Skeletal muscle satellite cell (primary cell): ENCODE measurements at regions not wholly inside any gene's neighbourhood (a gene's known extent, or its start where the extent isn't known, plus 50 kb on each side); places are given as distances from the start of the nearest gene placed in this dataset.

Source experiments
- H3K27me3 ChIP-seq: 2 replicates; pipeline ENCODE4 v1.7.0; 2013; ENCODE audit warnings: low read length; ENCODE audit not compliant: control insufficient read depth, insufficient read depth
- H3K36me3 ChIP-seq: 2 replicates; pipeline ENCODE4 v1.7.0; 2013; ENCODE audit warnings: mild to moderate bottlenecking, control low read depth, low read length; ENCODE audit not compliant: insufficient read depth
- H3K4me1 ChIP-seq: 2 replicates; pipeline ENCODE4 v1.7.0; 2013; ENCODE audit warnings: low read length; ENCODE audit not compliant: control insufficient read depth, insufficient read depth
- H3K4me2 ChIP-seq: 2 replicates; pipeline ENCODE4 v1.7.0; 2013; ENCODE audit warnings: mild to moderate bottlenecking, low read length
- H3K4me3 ChIP-seq: 2 replicates; pipeline ENCODE4 v1.7.0; 2013; ENCODE audit warnings: low read length
- H3K9ac ChIP-seq: 2 replicates; pipeline ENCODE4 v1.7.0; 2013; ENCODE audit warnings: mild to moderate bottlenecking, low read depth, low read length, moderate library complexity
- H3K9me3 ChIP-seq: replicated peaks from 2 replicates; pipeline ENCODE4 v1.7.0; 2013; ENCODE audit warnings: mild to moderate bottlenecking, control low read depth, low read length

- H3K9ac ChIP-seq: no peak overlapping the region
- no peaks in the 10 kb centered on the region for H3K9me3 ChIP-seq
Observed at GRCh38 chr4:136113921-136114320, 1418.4 kb downstream of the PCDH18 start.

GRCh38 chr4:136112116-136112515, 1420.2 kb downstream of the PCDH18 start:
- no peaks in the 10 kb centered on the region for H3K9me3 ChIP-seq
- no peak overlapping the region for H3K4me2 ChIP-seq
- no peak overlapping the region for H3K4me3 ChIP-seq
- H3K4me1 ChIP-seq: no peaks in the 10 kb centered on the region
- H3K27me3 ChIP-seq: no peaks in the 10 kb centered on the region
- H3K9ac ChIP-seq: no peak overlapping the region
- no peaks in the 10 kb centered on the region for H3K36me3 ChIP-seq

More at GRCh38 chr4:136113921-136114320, 1418.4 kb downstream of the PCDH18 start:
- no peak overlapping the region for H3K4me2 ChIP-seq
- H3K27me3 ChIP-seq: no peaks in the 10 kb centered on the region
- no peaks in the 10 kb centered on the region for H3K4me1 ChIP-seq
- no peak overlapping the region for H3K4me3 ChIP-seq
- H3K36me3 ChIP-seq: no peaks in the 10 kb centered on the region

GRCh38 chr4:136106753-136107152, 1425.5 kb downstream of the PCDH18 start:
- Histone ChIP-seq H3K4me1 (no peaks in the 10 kb centered on the region), H3K4me2 (no peak overlapping the region), H3K4me3 (no peak overlapping the region), H3K27me3 (no peaks in the 10 kb centered on the region), H3K9me3 (no peaks in the 10 kb centered on the region), H3K9ac (no peak overlapping the region), H3K36me3 (no peaks in the 10 kb centered on the region)

- Histone ChIP-seq H3K36me3 (no peaks in the 10 kb centered on the region), H3K4me1 (no peaks in the 10 kb centered on the region), H3K9me3 (no peaks in the 10 kb centered on the region), H3K9ac (no peak overlapping the region), H3K27me3 (no peaks in the 10 kb centered on the region), H3K4me3 (no peak overlapping the region), H3K4me2 (no peak overlapping the region)
Observed at GRCh38 chr4:136103616-136104015, 1428.7 kb downstream of the PCDH18 start.

GRCh38 chr4:136097676-136098075, 1434.6 kb downstream of the PCDH18 start:
- H3K27me3 ChIP-seq: no peaks in the 10 kb centered on the region
- no peaks in the 10 kb centered on the region for H3K9me3 ChIP-seq
- no peaks in the 10 kb centered on the region for H3K4me1 ChIP-seq
- H3K4me3 ChIP-seq: no peak overlapping the region
- no peak overlapping the region for H3K9ac ChIP-seq
- H3K4me2 ChIP-seq: no peak overlapping the region
- H3K36me3 ChIP-seq: no peaks in the 10 kb centered on the region

GRCh38 chr4:136088211-136088867, 1444.0 kb downstream of the PCDH18 start:
- H3K4me2 ChIP-seq: no peak overlapping the region
- no peaks in the 10 kb centered on the region for H3K36me3 ChIP-seq
- no peak overlapping the region for H3K4me3 ChIP-seq
- H3K9ac ChIP-seq: no peak overlapping the region
- no peaks in the 10 kb centered on the region for H3K27me3 ChIP-seq
- H3K4me1 ChIP-seq: no peaks in the 10 kb centered on the region
- H3K9me3 ChIP-seq: no peaks in the 10 kb centered on the region

- Histone ChIP-seq H3K4me3 (no peak overlapping the region), H3K4me2 (no peak overlapping the region), H3K4me1 (no peaks in the 10 kb centered on the region), H3K27me3 (no peaks in the 10 kb centered on the region), H3K9me3 (no peaks in the 10 kb centered on the region), H3K36me3 (no peaks in the 10 kb centered on the region), H3K9ac (no peak overlapping the region)
Observed at GRCh38 chr4:136078976-136079375, 1453.3 kb downstream of the PCDH18 start.

- H3K9ac ChIP-seq: no peak overlapping the region
- no peaks in the 10 kb centered on the region for H3K27me3 ChIP-seq
- H3K36me3 ChIP-seq: no peaks in the 10 kb centered on the region
- H3K4me2 ChIP-seq: no peak overlapping the region
- H3K4me1 ChIP-seq: no peaks in the 10 kb centered on the region
- no peaks in the 10 kb centered on the region for H3K9me3 ChIP-seq
- no peak overlapping the region for H3K4me3 ChIP-seq
Observed at GRCh38 chr4:136056748-136057147, 1475.5 kb downstream of the PCDH18 start.

GRCh38 chr4:136055360-136055759, 1476.9 kb downstream of the PCDH18 start:
- no peaks in the 10 kb centered on the region for H3K4me1 ChIP-seq
- H3K36me3 ChIP-seq: no peaks in the 10 kb centered on the region
- no peaks in the 10 kb centered on the region for H3K27me3 ChIP-seq
- H3K4me2 ChIP-seq: no peak overlapping the region
- H3K4me3 ChIP-seq: no peak overlapping the region
- H3K9ac ChIP-seq: no peak overlapping the region
- no peaks in the 10 kb centered on the region for H3K9me3 ChIP-seq

- H3K36me3 ChIP-seq: no peaks in the 10 kb centered on the region
- H3K9ac ChIP-seq: no peak overlapping the region
- no peak overlapping the region for H3K4me2 ChIP-seq
- no peaks in the 10 kb centered on the region for H3K4me1 ChIP-seq
- H3K27me3 ChIP-seq: no peaks in the 10 kb centered on the region
- H3K4me3 ChIP-seq: no peak overlapping the region
- H3K9me3 ChIP-seq: no peaks in the 10 kb centered on the region
Observed at GRCh38 chr4:136036744-136037143, 1495.5 kb downstream of the PCDH18 start.

GRCh38 chr4:136032391-136032790, 1499.9 kb downstream of the PCDH18 start:
- Histone ChIP-seq H3K36me3 (no peaks in the 10 kb centered on the region), H3K4me3 (no peak overlapping the region), H3K4me1 (no peaks in the 10 kb centered on the region), H3K27me3 (no peaks in the 10 kb centered on the region), H3K9ac (no peak overlapping the region), H3K4me2 (no peak overlapping the region), H3K9me3 (no peaks in the 10 kb centered on the region)

- H3K9ac ChIP-seq: no peak overlapping the region
- no peak overlapping the region for H3K4me3 ChIP-seq
- H3K9me3 ChIP-seq: no peaks in the 10 kb centered on the region
- no peak overlapping the region for H3K4me2 ChIP-seq
- no peaks in the 10 kb centered on the region for H3K4me1 ChIP-seq
- no peaks in the 10 kb centered on the region for H3K27me3 ChIP-seq
- H3K36me3 ChIP-seq: no peaks in the 10 kb centered on the region
Observed at GRCh38 chr4:136025540-136025939, 1506.8 kb downstream of the PCDH18 start.
